ENCODE measurements at regions not wholly inside any gene's neighbourhood (a gene's known extent, or its start where the extent isn't known, plus 50 kb on each side); places are given as distances from the start of the nearest gene placed in this dataset.

DNA sequence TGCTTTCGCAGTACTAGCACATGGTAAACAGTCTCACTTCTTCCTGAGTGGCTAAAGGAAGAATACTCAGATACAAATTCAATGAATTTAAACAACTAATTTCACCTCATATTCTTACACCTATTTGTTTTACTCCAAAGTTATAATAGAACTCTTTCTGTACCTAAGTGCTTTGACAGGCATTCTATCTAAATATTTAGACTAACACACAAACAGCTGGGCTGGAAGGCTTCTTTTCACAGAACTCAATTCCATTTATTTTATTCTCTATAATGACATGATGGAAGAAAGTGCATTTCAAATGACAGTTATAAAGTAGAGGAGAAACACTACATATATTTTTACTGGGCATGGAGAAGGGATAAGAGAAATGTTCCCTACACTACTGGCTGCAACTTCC is 384.9 kb upstream of the SPTLC3 start:
- DNase-seq (ENCODE audit: low spot score in 2 of 2): no peak
- intact Hi-C loops (cut with DNase I; ENCODE audit: low total_unique reads): no loop called here
- WGBS, 2 donors: 90 to 91% methylated on average over 1 of the region's 1 CpG
- TF ChIP-seq POLR2A (IDR thresholded peaks at IDR 0.05) (no peak), CTCF (IDR thresholded peaks at IDR 0.05) (no peak)
- H3K4me3 ChIP-seq (ENCODE audit: low read depth, poor library complexity, severe bottlenecking): no peak overlapping the region

DNA sequence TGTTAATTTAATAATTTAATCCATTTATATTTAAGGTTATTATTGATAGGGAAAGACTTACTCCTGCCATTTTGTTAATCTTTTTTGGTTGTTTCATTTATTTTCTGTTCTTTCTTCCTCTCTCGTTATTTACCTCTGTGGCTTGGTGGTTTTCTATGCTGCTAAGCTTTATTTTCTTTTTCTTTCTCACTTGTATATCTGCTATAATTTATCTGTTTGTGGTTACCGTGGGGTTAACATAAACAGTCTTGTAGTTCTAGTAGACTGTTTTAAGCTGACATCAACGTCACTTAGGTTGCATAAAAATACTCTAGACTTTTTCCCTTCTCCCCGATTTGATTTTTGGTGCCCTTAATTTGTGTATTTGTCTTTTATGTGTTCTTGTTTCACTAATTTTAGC is 381.3 kb upstream of the SPTLC3 start:
- DNase-seq (ENCODE audit: low spot score in 2 of 2): no peak
- 70 to 72% methylated on average over 4 of the region's 4 CpGs for WGBS, 2 donors
- no peak overlapping the region for H3K4me3 ChIP-seq (ENCODE audit: low read depth, poor library complexity, severe bottlenecking)
- intact Hi-C loops (cut with DNase I; ENCODE audit: low total_unique reads): no loop called here
- no peak for TF ChIP-seq CTCF (IDR thresholded peaks at IDR 0.05)
- TF ChIP-seq POLR2A (IDR thresholded peaks at IDR 0.05): no peak

GRCh38 chr20:12638633-12639312 is 370.0 kb upstream of the SPTLC3 start:
- TF ChIP-seq CTCF (IDR thresholded peaks at IDR 0.05) (no peak), POLR2A (IDR thresholded peaks at IDR 0.05) (no peak)
- intact Hi-C loops (cut with DNase I; ENCODE audit: low total_unique reads): no loop called here
- H3K4me3 ChIP-seq (ENCODE audit: low read depth, poor library complexity, severe bottlenecking): no peak overlapping the region
- no peak for DNase-seq (ENCODE audit: low spot score in 2 of 2)
- WGBS, 2 donors: 42 to 44% methylated on average over 7 of the region's 7 CpGs

DNA sequence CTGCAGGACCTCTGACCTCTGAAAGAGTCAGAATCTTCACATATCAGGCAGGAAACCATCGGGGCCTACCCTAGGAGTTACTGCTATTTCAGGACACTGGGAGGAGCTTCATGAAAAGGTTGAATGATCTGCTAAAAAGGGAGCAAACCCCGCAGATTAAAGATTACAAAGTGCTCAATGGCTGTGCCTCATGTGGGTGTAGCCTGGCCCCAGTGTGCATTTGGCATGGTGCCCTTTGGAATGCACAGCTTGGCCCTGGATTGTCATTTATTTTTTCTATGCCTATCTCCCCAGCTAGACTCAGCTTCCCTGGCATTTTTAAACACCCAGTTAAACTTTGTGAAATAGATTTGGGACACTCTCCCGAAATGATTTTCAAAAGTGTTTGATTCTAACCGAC is 368.5 kb upstream of the SPTLC3 start:
- no peak for DNase-seq (ENCODE audit: low spot score in 2 of 2)
- no peak overlapping the region for H3K4me3 ChIP-seq (ENCODE audit: low read depth, poor library complexity, severe bottlenecking)
- TF ChIP-seq POLR2A (IDR thresholded peaks at IDR 0.05) (no peak), CTCF (IDR thresholded peaks at IDR 0.05) (no peak)
- 52 to 69% methylated on average over 4 of the region's 4 CpGs for whole genome bisulfite sequencing, 2 donors
- intact Hi-C loops (cut with DNase I; ENCODE audit: low total_unique reads): no loop called here

- DNase-seq (ENCODE audit: low spot score in 2 of 2): no peak
- TF ChIP-seq CTCF (IDR thresholded peaks at IDR 0.05) (no peak), POLR2A (IDR thresholded peaks at IDR 0.05) (no peak)
- H3K4me3 ChIP-seq (ENCODE audit: low read depth, poor library complexity, severe bottlenecking): no peak overlapping the region
- intact Hi-C loops (cut with DNase I; ENCODE audit: low total_unique reads): no loop called here
- WGBS, 2 donors: 51 to 84% methylated on average over 4 of the region's 4 CpGs
Observed at GRCh38 chr20:12641619-12642018, 367.2 kb upstream of the SPTLC3 start.

- no peak overlapping the region for H3K4me3 ChIP-seq (ENCODE audit: low read depth, poor library complexity, severe bottlenecking)
- intact Hi-C loops (cut with DNase I; ENCODE audit: low total_unique reads): no loop called here
- TF ChIP-seq CTCF (IDR thresholded peaks at IDR 0.05) (no peak), POLR2A (IDR thresholded peaks at IDR 0.05) (no peak)
- no peak for DNase-seq (ENCODE audit: low spot score in 2 of 2)
- WGBS, 2 donors: 92 to 97% methylated on average over 2 of the region's 2 CpGs
Observed at GRCh38 chr20:12644461-12644860, 364.3 kb upstream of the SPTLC3 start.

Measured in lower leg skin (tissue), 4 donors.